Stimulated activated CD4-positive, alpha-beta T cell treated with anti-CD3 and anti-CD28 coated beads, Interleukin-1b, Interleukin-23, amount 100 ng/mL, for 48 hours (primary cell): ENCODE measurements at regions not wholly inside any gene's neighbourhood (a gene's known extent, or its start where the extent isn't known, plus 50 kb on each side); places are given as distances from the start of the nearest gene placed in this dataset.
"Not testable (repeated sequence)": the region's sequence is repeated elsewhere in the genome, so short reads cannot be mapped to it uniquely, and the experiment has no call there.

Experiments used
- DNase-seq: peaks from one replicate; pipeline ENCODE4 v3.0.0-alpha.2; 2020

DNA sequence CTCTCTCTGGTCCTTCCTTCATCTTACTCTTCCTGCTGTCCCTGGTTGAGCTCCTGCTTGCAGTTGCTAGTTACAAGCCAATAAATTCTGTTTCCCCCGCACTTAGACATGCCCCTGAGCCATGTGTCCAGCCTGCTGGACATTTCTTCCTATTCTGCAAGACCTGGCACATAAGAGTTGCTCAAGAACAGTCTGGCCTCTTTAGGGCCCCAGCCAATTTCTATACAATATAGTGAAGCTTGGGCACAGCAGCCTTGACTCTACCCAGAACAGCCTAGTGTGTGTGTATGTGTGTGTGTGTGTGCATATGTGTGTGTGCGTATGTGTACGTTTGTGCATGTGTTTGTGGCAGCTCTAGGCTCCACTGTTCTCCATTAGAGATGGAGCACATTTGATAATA, 276.0 kb downstream of the CYRIA start:
- no peak for DNase-seq

DNA sequence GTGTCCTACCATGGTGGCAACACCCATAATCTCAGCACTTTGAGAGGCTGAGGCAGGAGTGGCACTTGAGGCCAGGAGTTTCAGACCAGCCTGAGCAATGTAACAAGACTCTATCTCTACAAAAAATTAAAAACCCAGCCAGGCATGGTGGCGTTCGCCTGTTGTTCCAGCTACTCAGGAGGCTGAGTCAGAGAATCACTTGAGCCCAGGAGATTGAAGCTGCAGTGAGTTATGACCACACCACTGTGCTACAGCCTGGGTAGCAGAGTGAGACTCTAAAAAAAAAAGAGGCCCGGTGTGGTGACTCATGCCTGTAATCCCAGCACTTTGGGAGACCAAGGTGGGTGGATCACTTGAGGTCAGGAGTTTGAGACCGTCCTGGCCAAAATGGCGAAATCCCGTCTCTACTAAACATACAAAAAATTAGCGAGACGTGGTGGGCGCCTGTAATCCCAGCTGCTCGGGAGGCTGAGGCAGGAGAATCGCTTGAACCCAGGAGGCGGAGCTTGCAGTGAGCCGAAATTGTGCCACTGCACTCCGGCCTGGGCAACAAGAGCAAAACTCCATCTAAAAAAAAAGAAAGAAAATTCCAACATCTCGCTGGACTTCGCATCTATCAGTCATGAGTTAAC, 277.3 kb downstream of the CYRIA start:
- not testable (repeated sequence) for DNase-seq

DNA sequence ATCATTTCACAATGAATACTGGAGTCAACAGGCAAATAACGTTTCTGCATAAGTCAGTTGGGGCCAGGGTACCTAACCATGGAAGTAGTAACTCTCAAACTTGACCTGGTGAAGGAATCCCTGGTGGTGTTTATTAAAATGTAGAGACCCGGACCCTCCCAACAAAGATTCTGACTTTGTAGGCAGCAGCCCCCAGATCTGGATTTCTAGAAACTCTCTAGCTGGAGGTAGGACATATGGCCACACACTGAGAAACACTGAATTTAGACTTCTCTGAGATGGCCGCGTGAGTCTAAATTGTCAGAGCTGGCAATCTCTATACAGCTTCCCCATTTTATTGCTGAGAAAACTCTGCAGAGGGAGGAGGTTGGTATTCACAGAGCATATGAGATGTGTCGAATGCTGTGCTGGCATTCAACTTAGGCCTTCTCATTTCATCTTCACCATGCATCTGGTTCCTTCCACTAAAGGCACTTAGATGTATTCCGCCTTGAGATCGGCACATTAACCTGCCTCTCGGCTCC, 278.1 kb downstream of the CYRIA start:
- DNase-seq, result no peak

DNA sequence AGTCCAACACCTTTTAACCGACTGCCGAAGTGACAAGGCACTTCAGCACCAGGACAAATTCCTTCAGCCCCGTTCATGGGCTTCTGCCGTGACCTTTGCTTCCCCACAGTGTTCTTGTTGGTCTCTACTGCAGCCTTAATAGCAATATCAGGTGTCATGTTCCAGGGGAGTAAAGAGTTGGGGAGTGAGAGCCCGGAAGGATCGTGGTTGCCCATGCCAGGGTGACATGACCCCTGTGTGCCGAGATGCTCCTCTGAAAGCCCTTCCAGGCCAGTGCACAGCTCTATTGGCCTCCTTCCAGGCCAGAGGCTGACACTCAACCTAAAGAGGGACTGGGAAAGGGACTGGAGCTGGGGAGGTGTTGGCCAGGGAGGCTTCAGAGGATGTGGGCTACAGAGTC, 279.2 kb downstream of the CYRIA start:
- DNase-seq, result no peak

DNA sequence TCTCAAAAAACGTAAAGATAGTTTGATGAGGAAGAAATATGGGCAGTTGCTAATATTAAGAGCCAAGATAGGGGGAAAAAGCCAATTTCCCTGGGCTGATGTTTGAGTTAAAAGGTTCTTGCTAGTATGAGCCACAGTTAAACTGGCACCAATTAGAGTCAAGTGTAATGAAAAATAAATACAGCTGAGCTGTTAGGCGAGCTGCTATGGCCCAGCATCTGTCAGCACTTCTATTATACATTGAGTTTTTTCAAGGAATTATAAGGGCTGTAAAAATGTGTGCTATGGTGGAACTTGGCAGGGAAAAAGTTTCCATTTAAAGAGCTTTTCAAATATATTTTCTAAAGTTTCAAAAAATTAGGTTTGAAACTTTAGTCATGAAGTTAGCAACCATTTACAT, 279.6 kb downstream of the CYRIA start:
- no peak for DNase-seq

DNA sequence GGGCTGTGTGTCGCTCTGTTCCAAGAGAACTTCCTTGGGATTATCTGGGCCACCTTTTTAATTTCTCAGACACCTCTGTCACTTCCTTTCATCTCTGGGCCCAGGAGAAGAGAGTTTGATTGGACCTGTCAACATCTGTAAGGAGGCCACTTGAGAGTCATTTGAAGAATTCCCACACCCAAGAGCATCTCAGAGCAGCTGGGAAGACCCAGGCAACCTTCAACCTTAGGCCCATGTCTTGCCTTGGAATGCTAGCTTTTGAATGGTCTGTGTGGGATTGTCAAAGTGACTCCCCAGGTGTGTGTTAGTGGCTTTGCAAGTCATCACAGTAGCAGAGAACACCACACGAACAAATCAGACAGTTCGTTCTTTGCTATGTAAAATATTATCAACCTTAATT, 280.3 kb downstream of the CYRIA start:
- no peak for DNase-seq

DNA sequence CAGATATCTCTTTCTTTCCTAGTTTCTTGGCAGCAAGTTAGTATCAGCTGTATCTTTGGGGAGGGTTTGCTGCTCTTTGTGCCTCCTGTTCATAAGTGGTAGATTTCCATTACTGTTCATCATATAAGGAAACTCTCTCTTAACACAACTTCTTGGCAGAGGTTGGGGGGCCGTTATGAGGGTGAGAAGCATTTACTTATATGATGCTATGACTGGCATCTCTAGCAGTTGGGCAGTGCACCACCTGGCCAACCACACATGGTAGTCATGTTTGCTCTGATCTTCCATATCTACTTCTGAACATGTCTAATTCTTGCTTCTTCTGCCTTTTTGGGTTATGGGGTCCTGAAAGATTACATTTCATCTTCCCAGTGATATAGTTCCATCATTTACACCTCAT, 282.2 kb downstream of the CYRIA start:
- DNase-seq, result no peak

DNA sequence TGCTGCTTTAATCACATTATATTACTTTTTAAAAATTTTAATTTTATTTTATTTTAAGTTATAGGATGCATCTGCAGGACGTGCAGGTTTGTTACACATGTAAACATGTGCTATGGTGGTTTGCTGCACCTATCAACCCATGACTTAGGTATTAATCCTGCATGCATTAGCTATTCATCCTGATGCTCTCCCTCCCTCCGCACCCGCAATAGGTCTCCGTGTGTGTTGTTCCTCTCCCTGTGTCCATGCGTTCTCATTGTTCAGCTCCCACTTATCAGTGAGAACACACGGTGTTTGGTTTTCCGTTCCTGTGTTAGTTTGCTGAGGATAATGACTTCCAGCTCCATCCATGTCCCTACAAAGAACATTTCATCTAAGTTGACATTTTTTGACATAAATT, 283.2 kb downstream of the CYRIA start:
- no peak for DNase-seq

DNA sequence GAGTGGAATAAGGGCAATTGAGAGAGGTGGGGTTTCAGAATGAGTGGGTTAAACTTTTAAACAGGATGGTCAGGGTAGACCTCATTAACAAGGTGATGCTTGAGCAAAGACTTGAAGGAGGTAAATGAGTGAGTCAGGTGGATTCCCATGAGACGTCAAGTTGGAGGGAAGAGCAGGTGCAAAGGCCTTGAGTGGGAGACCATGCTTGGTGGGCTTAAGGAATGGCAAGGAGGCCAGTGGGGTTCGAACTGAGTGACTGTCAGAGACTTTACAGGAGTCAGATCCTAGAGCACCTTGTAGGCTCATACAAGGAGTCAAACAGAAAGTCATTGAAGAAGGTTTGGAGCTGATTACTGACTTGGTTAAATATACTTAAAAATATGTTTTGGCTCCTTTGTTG, 284.1 kb downstream of the CYRIA start:
- no peak for DNase-seq

DNA sequence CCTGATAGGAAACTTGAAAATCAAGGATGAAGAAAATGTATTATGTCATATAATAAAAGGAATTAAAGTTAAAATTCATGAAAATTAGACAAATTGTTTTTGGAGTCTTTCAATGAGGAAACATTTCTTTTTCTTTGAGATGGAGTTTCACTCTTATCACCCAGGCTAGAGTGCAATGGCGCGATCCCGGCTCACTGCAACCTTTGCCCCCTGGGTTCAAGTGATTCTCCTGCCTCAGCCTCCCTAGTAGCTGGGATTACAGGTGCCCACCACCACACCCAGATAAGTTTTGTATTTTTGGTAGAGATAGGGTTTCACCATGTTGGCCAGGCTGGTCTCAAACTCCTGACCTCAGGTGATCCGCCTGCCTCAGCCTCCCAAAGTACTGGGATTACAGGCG, 285.7 kb downstream of the CYRIA start:
- not testable (repeated sequence) for DNase-seq

DNA sequence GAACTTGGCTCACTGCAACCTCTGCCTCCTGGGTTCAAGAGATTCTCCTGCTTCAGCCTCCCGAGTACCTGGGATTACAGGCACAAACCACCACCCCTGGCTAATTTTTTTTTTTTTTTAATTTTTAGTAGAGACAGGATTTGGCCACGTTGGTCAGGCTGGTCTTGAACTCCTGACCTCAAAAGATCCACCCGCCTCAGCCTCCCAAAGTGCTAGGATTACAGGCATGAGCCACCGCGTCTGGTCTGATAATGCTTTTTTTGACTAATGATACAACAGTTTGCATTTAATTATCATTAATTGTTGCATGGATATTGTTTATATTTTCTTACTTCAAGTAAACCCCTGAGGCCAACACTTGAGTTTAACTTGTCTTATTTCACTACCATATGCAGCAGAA, 286.6 kb downstream of the CYRIA start:
- not testable (repeated sequence) for DNase-seq

DNA sequence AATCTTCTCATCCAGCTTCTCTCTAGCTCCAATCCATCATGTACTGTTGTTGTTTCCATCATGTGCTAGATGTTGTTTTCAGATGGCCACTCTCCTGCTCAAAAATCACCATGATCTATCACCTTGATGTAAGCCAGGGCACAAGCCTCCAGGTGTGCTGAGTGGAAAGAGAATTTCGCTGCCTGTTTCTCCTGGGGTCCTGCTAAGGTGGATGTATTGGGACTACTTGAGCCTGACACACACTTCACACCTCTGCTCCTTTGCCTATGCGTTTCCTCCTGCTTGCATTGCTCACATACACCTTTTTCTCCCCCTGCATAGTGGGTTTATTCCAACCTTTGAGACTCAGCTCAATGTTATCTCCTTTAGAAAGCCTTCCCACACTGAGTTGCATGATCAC, 287.6 kb downstream of the CYRIA start:
- no peak for DNase-seq

DNA sequence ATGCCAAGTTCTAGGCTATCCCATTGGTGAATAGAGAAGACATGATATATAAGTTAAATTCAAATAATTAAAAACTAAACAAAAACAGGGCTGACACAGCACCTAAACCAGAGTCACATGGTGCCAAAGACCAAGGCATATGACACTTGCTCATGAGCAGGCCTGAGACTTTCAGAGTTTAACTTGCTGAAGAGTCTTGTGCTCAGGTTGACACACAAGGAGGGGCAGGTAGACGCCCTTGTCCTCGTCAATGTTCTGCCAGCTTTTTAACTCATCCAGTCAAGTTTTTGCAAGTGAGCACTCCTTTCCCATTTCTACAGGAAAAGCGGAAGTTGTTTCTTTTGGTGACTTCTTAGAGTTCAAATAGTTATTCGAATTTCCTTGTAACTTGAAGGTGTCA, 289.7 kb downstream of the CYRIA start:
- DNase-seq, result no peak

DNA sequence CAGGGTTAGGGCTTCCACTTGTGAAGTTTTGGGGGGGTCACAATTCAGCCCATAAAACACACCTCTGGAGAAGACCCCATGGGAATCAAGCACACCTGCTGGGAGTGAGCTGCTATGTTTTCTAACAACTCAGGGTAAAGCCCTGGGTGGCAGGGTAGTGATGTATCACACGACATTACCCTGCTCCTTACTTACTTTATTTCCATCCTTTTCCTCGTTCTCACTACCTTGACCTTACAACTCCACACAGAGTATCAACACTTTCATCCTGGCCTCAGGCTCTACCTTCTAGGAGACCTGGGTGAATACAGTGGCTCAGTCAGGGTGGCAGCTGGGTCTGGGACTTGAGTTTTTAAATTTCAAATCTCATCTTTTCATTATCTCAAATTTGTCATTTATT, 290.3 kb downstream of the CYRIA start:
- DNase-seq, result no peak

DNA sequence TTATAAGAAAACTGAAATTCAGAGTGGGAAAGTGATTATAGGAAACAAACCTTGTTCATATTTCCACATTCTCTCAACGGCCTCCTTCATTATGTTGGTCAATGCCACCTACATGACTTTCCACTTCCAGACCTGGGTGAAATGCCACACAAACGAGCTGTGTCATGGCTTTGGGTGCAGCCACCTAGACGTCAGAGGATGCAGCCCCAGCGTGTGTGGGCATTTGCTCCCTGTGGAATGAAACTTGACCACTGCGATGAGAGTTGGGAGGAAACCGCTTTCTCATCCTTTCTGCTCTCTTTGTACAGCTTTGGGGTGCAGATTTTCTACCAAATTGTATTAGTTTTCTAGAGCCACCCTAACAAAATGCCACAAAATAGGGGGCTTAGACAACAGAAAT, 291.0 kb downstream of the CYRIA start:
- DNase-seq, result no peak

DNA sequence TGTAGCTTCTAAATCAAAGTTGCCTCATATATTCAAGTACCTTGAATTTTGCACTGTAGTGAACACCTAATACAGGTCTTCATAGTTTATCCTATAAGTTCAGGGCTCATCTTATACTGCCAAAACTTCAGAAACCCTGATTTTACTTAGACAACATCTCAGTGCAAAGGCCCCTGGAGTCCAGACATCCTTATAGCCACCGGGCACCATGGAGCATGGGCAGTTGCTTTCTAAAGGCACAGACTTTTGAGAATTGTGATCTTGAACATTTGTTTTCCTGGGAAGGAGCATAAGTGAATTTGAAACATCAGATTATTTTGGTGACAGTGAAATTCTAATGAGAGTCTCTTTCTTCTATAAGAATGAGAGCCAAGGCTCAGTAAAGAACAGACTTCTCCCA, 292.3 kb downstream of the CYRIA start:
- no peak for DNase-seq

DNA sequence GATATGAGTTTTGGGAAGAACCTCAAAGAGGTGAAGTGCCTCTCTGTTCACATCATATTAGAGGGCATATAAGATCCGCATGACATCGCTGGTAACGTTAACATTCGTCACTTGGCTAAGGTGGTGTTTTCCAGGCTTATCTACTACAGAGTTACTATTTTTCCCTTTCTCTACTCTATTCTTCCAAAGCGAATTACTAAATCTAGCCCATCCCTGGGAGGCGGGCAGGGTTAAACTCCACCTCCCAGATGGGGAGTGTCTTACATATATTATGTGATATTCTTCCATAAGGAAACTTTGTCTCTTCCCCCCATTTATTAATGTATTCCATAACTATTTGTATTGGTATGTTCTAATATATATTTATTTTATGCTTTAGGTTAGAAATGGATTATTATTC, 293.9 kb downstream of the CYRIA start:
- DNase-seq, result no peak

DNA sequence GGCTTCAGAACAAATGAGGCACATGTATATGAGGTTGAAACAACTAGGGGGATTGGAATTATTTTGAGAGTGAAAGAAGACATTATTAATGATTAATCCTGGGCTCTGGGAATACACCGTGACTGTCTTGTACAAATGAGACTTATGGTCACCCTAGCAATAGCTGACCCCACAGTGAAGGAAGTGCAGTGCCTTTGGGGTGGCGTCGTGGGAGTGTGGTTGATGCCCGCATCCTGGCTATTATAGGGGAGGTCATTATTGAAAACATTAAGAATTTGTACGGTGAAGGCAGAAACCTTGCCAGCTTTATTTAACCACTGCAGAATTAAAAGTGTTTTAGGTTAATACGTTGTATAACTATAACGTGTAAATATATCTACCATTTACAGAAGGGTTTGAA, 296.7 kb downstream of the CYRIA start:
- no peak for DNase-seq

DNA sequence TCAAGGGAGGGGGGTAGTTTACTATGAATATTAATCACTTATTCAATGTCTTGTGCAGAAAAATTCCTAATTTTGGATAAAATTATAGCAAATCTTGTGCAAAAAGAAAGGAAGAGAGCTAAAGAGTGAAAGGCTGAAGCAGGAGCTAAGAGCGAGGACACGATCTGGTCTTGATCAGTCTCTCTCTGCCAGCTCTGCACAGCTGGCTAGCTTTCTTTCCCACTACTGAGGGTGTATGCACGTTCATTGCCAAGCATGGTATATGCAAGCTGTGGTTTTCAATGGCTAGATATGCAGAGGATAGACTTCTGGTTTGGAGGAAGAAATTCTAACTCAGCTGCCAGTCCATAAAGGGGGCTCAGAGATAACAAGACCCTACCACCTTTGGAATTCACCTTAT, 297.3 kb downstream of the CYRIA start:
- no peak for DNase-seq

DNA sequence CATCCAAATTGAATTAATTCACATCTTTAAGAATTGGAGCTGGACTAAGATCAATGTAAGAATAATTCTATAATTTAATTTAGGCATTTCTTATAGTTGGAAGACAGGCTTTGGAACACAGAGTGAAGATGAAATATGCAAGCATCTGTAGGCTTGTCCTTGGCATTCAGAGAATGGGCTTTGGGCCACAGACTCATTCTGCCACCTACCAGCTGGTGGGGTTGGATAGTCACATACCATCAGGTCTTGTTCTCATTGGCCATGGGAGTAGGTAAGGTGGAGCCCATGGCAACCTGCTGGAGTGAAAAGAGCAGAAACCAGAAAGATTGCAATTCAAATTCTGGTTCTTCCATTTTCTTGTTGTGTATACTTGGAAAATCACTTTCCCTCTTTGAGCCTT, 300.3 kb downstream of the CYRIA start:
- no peak for DNase-seq

DNA sequence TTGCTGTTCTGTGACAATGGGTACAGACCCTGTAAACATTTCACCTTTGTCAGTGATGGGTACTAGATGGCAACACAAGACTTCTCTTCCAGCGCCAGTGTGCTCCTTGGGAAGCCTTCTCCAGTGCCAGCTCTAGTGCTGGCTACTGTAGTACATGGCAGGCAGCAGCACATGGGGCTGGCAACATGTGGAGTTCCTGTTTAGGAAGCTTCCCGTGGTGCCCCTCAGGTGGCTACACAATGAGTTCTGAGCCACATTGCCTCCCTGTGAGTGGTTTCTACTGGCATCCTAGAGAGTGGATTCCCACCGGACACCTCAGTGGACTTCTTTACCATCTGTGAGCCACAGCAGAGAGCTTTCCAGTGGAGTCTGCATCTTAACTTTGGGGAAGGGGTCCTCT, 302.1 kb downstream of the CYRIA start:
- DNase-seq, result no peak

DNA sequence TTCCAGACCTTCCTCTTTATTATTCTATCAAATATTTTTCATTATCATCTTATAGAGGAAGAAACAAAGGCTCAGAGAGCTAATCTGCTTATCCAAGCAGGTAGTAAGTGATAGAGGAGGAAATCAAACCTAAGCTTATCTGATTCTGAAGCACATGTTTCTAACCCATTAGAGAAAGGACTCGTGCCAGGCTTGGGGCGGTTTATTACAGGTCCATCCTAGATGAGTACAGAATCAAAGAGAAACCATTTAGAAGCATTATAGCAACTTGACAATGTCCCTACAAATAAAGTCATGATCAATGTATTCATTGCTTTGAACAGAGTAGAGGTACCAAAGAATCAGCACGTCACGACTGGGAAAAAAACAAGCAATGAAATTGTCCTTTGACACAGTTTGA, 303.0 kb downstream of the CYRIA start:
- DNase-seq, result no peak

DNA sequence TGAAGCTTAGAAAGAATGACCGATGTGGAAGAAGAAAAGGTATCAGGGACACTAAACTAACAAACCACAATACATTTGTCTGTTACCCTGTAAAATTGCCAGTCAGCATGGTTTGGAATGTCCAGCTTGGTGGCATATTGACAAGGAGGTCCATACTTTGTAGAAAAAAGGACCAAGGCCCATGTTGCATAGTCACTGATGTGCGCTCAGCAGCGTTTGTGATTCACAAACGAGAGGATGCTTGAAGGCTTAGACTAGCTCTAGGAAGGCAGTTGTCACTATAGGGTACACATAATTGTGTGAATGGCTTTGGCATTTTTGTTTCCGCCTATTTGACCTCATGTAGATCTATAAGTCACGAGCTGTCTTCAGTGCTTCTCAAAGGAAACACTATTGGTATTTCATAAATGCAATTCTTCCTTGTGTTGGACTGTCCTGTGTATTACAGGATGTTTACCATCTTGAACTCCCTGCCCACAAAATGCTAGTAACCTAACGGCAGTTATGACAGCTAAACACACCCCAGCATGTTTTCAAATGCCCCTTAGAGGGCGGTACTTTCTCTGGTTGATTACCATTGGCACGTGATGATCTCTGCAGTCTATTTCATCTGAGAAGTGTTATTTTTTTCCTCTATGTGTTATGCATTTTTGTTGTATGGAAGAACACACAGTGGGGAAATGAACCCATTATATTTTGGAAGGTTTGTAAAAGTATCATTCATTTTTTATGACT, 304.2 kb downstream of the CYRIA start:
- no peak for DNase-seq

DNA sequence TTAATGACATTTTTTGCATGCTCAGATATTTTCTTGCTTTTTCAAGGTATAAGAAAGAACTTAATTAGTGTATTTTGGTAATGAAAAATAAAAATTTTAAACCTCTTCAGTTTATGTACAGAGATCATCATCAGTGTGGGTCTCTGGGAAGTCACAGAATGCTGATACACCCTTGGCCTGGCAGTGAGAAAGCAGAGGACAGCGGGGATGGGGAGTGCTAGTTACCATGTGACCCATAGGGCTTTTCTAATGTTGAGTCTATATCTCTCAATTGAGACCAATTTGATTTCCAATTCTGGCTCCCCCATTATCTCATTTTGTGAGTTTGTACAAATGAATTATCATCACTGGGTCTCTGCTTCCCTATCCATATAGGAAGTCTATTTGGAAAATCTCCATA, 305.7 kb downstream of the CYRIA start:
- DNase-seq, result no peak

DNA sequence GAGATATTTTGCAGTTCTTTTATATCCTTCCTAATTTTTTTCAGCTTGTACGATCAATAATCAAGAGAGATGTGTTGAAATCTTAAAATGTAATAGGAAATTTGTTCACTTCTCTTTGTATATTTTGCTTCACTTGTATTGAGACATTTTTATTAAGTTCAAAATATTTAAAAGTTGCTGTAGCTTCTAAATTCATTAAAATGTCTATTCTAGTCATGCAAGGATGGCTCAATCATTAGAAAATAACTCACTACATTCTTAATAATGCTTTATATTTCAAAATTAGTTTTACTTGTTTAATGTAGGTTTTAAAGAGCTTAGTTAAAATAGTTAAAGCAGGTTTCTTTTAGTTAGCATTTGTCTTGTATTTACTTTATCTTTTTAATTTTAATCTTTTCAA, 308.4 kb downstream of the CYRIA start:
- DNase-seq, result no peak
